HFFc6 (cell line): ENCODE measurements at regions not wholly inside any gene's neighbourhood (a gene's known extent, or its start where the extent isn't known, plus 50 kb on each side); places are given as distances from the start of the nearest gene placed in this dataset.
"Not testable (repeated sequence)": the region's sequence is repeated elsewhere in the genome, so short reads cannot be mapped to it uniquely, and the experiment has no call there.

Source experiments
- DNase-seq: peaks from one replicate; pipeline ENCODE4 v3.0.0-alpha.2; 2018
- H3K27ac Mint-ChIP-seq: 2 replicates; pipeline ENCODE4 v1.8.0; 2020; ENCODE audit warnings: mild to moderate bottlenecking, mixed read lengths
- H3K27me3 Mint-ChIP-seq: 2 replicates; pipeline ENCODE4 v1.8.0; 2021; ENCODE audit warnings: mild to moderate bottlenecking, moderate library complexity, mixed read lengths; ENCODE audit not compliant: insufficient read depth
- H3K36me3 Mint-ChIP-seq: 2 replicates; pipeline ENCODE4 v1.8.0; 2021; ENCODE audit warnings: low read depth, mixed read lengths
- H3K4me1 Mint-ChIP-seq: 2 replicates; pipeline ENCODE4 v1.8.0; 2020; ENCODE audit warnings: low read depth, mixed read lengths
- H3K4me3 Mint-ChIP-seq: 2 replicates; pipeline ENCODE4 v1.8.0; 2020; ENCODE audit warnings: mild to moderate bottlenecking, moderate library complexity, mixed read lengths
- H3K9me3 Mint-ChIP-seq: 2 replicates; pipeline ENCODE4 v1.8.0; 2020; ENCODE audit warnings: mild to moderate bottlenecking, mixed read lengths
- TF ChIP-seq, protein P1 (sequence below): fragments of 200-600 bp; sonication (generic); IDR thresholded peaks from 2 replicates; pipeline ENCODE4 v1.5.0; 2021; ENCODE audit warnings: antibody characterized with exemption, mild to moderate bottlenecking

DNA sequence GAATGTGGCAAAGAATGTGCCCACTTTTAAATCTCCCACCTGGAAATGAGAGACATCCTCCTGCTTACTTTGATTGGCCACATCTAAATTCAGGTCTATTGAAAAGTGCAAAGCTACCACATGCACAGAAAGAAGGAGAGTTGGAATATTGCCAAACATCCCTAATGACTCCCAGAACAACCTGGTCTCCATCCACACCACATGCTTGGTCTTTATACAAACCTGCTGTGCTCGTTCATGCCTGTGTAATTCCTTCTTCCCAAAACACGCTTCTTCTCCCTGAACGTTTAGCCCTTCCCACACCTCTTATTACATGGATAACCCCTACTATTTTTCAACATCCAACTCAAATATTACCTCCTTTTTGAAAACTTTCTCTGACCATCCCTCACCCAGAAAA, 66.2 kb upstream of the BCL2L14 start:
- Mint-ChIP-seq H3K4me3 (no peak overlapping the region), H3K27me3 (peaks cover 23% of the 10 kb centered on the region), H3K4me1 (peaks cover 34% of the 10 kb centered on the region), H3K9me3 (no peaks in the 10 kb centered on the region), H3K36me3 (no peaks in the 10 kb centered on the region), H3K27ac (no peak overlapping the region)
- TF ChIP-seq, protein P1, sequence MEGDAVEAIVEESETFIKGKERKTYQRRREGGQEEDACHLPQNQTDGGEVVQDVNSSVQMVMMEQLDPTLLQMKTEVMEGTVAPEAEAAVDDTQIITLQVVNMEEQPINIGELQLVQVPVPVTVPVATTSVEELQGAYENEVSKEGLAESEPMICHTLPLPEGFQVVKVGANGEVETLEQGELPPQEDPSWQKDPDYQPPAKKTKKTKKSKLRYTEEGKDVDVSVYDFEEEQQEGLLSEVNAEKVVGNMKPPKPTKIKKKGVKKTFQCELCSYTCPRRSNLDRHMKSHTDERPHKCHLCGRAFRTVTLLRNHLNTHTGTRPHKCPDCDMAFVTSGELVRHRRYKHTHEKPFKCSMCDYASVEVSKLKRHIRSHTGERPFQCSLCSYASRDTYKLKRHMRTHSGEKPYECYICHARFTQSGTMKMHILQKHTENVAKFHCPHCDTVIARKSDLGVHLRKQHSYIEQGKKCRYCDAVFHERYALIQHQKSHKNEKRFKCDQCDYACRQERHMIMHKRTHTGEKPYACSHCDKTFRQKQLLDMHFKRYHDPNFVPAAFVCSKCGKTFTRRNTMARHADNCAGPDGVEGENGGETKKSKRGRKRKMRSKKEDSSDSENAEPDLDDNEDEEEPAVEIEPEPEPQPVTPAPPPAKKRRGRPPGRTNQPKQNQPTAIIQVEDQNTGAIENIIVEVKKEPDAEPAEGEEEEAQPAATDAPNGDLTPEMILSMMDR, result no peak
- no peak for DNase-seq

DNA sequence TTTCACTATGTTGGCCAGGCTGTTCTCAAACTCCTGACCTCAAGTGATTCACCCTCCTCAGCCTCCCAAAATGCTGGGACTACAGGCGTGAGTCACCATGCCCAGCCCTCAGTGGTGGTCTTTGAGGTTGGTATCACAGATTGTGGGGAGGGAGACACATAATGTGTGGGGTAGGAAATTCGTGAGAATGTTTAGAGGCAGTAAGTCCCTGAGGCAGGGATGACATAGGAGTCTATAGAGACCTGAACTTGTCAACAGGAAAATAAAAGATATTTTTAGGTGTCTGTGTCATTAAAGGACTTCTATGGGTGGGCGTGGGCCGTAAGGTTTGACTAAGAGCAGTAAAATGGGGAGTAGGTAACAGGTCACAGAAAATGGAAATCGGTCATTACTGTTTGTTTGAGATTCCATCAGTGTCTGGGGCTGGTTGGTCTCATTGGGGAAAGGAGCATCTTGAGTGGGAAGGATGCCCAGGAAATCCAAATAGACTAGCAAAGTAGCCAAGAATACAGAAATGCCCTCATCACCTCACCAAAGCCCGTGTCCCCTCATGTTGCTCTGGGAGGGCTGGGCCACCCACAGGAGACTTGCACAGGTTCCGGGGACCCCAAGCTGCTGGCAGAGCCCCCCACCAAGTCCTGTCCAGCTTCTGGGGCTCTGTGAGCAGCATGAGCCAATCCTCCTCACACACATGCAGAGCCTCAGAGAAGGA, 63.6 kb upstream of the BCL2L14 start:
- Mint-ChIP-seq H3K27me3 (peaks cover 13% of the 10 kb centered on the region), H3K9me3 (no peaks in the 10 kb centered on the region), H3K36me3 (no peaks in the 10 kb centered on the region), H3K4me3 (no peak overlapping the region), H3K27ac (no peak overlapping the region), H3K4me1 (peaks cover 48% of the 10 kb centered on the region)
- TF ChIP-seq, protein P1, result no peak
- DNase-seq, result peak; percentile 22

DNA sequence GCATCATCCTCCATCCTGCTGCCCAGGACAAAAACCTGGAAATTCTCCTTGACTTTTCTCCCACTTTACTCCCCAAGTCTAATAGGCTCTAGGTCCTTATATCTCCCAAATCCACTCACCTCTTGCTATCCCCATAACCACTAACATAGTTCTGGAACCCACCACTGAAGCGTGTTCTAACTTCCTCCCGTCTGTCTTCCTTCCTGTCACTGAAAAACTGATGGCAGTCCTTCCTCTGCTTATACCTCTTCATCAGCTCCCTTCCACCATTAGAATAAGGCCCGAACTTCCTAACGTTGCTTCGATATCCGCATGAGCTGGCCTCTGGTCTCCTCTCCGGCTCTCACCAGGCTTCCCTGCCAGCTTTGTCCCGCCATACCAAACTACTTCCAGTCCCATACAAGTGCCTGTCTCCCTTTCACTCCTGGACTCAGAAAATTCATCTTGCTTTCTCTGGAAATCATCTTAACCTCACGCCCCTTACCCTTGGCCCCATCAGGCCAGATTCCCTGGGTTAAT, 63.0 kb upstream of the BCL2L14 start:
- no peak overlapping the region for H3K27ac Mint-ChIP-seq
- peaks cover 18% of the 10 kb centered on the region for H3K27me3 Mint-ChIP-seq
- H3K4me1 Mint-ChIP-seq, result peaks cover 48% of the 10 kb centered on the region
- H3K9me3 Mint-ChIP-seq, result no peaks in the 10 kb centered on the region
- no peaks in the 10 kb centered on the region for H3K36me3 Mint-ChIP-seq
- no peak overlapping the region for H3K4me3 Mint-ChIP-seq
- DNase-seq, result no peak
- TF ChIP-seq, protein P1, result no peak

DNA sequence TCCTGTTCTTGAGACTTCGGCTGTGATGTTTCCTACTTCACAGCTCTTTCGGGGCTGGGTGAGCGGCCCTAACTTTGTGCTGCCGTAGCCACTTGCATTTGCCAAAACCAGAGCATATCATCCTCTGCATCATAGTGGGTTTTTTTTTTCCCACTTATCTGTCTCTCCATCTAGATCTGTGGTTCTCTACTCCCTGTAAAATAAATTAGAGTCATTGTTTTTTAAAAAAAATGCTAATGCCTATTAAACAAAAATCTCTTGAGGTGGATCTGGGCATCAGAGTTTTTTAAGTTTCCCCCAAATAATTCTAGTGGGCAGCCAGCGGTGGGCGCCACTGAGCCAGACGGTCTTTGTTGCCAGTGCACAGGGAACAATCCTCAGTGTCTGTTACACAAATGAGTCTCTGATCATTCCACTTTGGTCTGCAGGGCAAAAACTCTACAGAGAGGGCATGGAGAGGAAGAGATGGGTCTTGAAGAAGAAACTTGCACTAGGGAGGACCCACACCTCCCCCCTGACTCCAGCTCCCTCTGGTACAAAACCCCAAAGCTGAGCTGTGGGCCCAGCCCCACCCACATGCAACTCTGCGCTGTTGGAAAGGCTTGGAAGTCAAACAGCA, 62.4 kb upstream of the BCL2L14 start:
- Mint-ChIP-seq H3K4me3 (no peak overlapping the region), H3K27ac (no peak overlapping the region), H3K9me3 (no peaks in the 10 kb centered on the region), H3K36me3 (no peaks in the 10 kb centered on the region), H3K4me1 (peaks cover 48% of the 10 kb centered on the region), H3K27me3 (peaks cover 18% of the 10 kb centered on the region)
- TF ChIP-seq, protein P1, result peak; percentile 71
- DNase-seq, result no peak

DNA sequence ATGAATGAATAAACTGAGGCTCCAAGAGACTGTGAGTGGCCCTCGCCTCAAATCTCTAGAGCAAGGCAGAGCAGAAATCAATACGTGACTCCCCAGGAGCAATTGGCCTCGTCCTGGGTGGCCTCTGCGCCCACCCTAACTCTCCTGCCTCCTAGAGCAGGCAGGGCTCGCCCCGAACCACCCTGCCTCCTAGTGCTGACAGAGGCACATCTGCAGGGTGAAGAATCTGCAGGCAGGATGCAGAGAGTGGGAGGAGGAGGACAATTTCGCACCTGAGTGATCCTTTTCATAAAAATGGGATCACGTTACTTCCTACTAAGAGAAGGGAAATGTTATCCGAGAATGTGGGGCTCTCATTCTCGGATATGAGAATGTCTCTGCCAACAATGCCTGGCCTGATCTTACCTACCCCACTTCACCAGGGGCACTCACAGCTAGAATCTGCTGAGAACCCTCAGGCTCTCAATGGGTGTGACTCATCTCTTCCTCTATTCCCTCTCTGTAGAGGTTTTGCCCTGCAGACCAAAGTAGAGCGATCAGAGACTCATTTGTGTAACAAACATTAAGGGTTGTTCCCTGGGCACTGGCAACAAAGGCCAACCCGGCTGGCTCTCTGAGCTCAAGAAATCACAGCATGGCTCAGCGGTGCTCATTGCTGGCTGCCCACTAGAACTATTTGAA, 61.7 kb upstream of the BCL2L14 start:
- Mint-ChIP-seq H3K27me3 (peaks cover 18% of the 10 kb centered on the region), H3K4me3 (no peak overlapping the region), H3K27ac (no peak overlapping the region; the same call in 1 of the 2 replicates), H3K36me3 (no peaks in the 10 kb centered on the region), H3K4me1 (peaks cover 48% of the 10 kb centered on the region), H3K9me3 (no peaks in the 10 kb centered on the region)
- peak; percentile 62 for DNase-seq
- TF ChIP-seq, protein P1, result no peak

DNA sequence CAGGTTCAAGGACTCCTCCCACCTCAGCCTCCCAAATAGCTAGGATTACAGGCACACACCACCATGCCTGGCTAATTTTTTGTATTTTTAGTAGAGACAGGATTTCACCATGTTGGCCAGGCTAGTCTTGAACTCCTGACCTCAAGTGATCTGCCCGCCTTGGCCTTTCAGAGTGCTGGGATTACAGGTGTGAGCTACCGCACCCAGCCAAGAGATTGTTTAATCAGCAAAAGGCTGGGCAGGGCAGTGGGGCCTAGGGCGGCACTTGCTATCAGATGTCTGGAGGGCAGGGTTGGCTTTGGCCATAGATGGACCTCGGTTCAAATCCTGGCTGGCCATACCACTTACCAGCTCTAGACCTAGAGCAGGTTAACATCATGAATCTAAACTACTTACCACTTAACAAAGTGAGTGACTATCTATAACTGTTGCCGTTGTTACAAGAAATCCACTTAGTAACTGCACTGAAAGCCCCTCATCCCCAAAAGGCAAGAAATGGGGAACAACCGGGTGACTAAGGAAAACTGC, 60.9 kb upstream of the BCL2L14 start:
- Mint-ChIP-seq H3K27me3 (peaks cover 14% of the 10 kb centered on the region), H3K4me1 (peaks cover 48% of the 10 kb centered on the region)
- not testable (repeated sequence) for DNase-seq, H3K4me3 Mint-ChIP-seq, H3K36me3 Mint-ChIP-seq, H3K9me3 Mint-ChIP-seq, H3K27ac Mint-ChIP-seq
